HL-60 (cell line): ENCODE measurements at regions not wholly inside any gene's neighbourhood (a gene's known extent, or its start where the extent isn't known, plus 50 kb on each side); places are given as distances from the start of the nearest gene placed in this dataset.

Experiments
- DNase-seq, 2 experiments: peaks; one replicate each; pipeline ENCODE4 v3.0.0-alpha.2; 2010 to 2020; ENCODE audit warnings: low read depth in 1 of 2, low spot score in 1 of 2
- H3K27ac ChIP-seq: fragments of 250-450 bp; sonication (Bioruptor Pico); replicated peaks from 2 replicates; pipeline ENCODE4 v1.5.1; 2020; ENCODE audit warnings: mild to moderate bottlenecking, moderate library complexity
- H3K27me3 ChIP-seq: fragments of 250-450 bp; sonication (Bioruptor Pico); 2 replicates; pipeline ENCODE4 v1.5.1; 2021; ENCODE audit warnings: mild to moderate bottlenecking, moderate library complexity; ENCODE audit not compliant: insufficient read depth, poor library complexity, severe bottlenecking
- H3K4me3 ChIP-seq: replicated peaks from 2 replicates; pipeline ENCODE4 v1.5.1; 2011; ENCODE audit warnings: mild to moderate bottlenecking, control low read depth, low read length; ENCODE audit not compliant: insufficient read depth
- CTCF ChIP-seq: IDR thresholded peaks from one replicate; pipeline ENCODE4 v1.5.1; 2011; ENCODE audit warnings: low read length, control low read depth, inconsistent platforms; ENCODE audit not compliant: insufficient read depth
- GABPA ChIP-seq: IDR thresholded peaks from 2 replicates; pipeline ENCODE4 v1.6.1; 2012; ENCODE audit warnings: low read depth
- POLR2AphosphoS5 ChIP-seq: IDR thresholded peaks from 2 replicates; pipeline ENCODE4 v1.6.1; 2012; ENCODE audit warnings: low read depth
- REST ChIP-seq: IDR thresholded peaks from 2 replicates; pipeline ENCODE4 v1.6.1; 2012; ENCODE audit warnings: low read depth; ENCODE audit not compliant: insufficient replicate concordance
- SPI1 ChIP-seq: IDR thresholded peaks from 2 replicates; pipeline ENCODE4 v1.6.1; 2012; ENCODE audit warnings: low read depth, mild to moderate bottlenecking, borderline replicate concordance

GRCh38 chr7:41612386-41612785 lies 90.5 kb downstream of the INHBA start:
- Histone ChIP-seq H3K4me3 (no peak overlapping the region), H3K27ac (no peak overlapping the region), H3K27me3 (no peaks in the 10 kb centered on the region)
- no peak for DNase-seq
- no peak for TF ChIP-seq CTCF

DNA sequence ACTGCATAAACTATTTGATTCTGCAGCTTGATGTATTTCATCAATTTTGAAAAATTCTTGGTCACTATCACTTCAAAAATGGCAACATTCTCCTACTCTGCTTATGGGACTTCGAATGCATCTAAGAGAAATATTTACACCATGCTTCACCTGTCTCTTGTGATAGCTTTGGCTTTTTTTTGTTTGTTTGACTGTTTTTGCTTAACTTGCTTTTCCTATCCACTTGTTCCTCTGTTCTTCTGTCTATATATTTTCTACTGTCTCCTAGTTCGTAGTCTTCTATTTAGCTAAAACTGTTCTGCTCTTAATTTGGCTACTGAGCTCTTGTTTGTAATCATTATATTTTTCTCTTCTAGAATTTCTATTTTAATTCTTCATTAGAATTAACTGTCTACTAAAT lies 94.4 kb downstream of the INHBA start:
- Histone ChIP-seq H3K4me3 (no peak overlapping the region), H3K27me3 (no peaks in the 10 kb centered on the region), H3K27ac (no peak overlapping the region)
- no peak for DNase-seq
- no peak for TF ChIP-seq SPI1
- TF ChIP-seq REST: no peak
- TF ChIP-seq GABPA: no peak
- no peak for TF ChIP-seq POLR2AphosphoS5
- no peak for TF ChIP-seq CTCF

DNA sequence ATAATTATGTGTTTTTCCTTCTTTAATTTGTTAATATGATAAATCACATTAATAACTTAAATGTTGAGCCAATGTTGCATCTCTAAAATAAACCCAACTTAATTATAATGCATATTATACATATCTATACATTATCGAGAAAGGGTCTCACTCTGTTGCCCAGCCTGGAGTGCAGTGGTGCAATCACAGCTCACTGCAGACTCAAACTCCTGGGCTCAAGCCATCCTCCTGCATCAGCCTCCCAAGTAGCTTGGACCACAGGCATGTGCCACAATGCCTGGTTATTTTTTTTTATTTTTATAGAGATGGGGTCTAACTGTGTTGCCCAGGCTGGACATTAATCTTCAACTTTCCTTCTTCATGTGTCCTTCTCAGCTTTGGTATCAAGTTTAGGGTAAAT lies 98.9 kb downstream of the INHBA start:
- no peak for TF ChIP-seq SPI1
- no peak for TF ChIP-seq CTCF
- TF ChIP-seq REST: no peak
- TF ChIP-seq POLR2AphosphoS5: no peak
- no peak for TF ChIP-seq GABPA
- no peaks in the 10 kb centered on the region for H3K27me3 ChIP-seq
- DNase-seq: no peak
- no peak overlapping the region for H3K4me3 ChIP-seq
- no peak overlapping the region for H3K27ac ChIP-seq

- no peak overlapping the region for H3K27ac ChIP-seq
- DNase-seq: no peak
- TF ChIP-seq POLR2AphosphoS5: no peak
- TF ChIP-seq REST: no peak
- TF ChIP-seq CTCF: no peak
- TF ChIP-seq GABPA: no peak
- TF ChIP-seq SPI1: no peak
- no peak overlapping the region for H3K4me3 ChIP-seq
- no peaks in the 10 kb centered on the region for H3K27me3 ChIP-seq
These were observed 103.1 kb downstream of the INHBA start for GRCh38 chr7:41599760-41600159.
